ENCODE measurements at regions not wholly inside any gene's neighbourhood (a gene's known extent, or its start where the extent isn't known, plus 50 kb on each side); places are given as distances from the start of the nearest gene placed in this dataset.

DNA sequence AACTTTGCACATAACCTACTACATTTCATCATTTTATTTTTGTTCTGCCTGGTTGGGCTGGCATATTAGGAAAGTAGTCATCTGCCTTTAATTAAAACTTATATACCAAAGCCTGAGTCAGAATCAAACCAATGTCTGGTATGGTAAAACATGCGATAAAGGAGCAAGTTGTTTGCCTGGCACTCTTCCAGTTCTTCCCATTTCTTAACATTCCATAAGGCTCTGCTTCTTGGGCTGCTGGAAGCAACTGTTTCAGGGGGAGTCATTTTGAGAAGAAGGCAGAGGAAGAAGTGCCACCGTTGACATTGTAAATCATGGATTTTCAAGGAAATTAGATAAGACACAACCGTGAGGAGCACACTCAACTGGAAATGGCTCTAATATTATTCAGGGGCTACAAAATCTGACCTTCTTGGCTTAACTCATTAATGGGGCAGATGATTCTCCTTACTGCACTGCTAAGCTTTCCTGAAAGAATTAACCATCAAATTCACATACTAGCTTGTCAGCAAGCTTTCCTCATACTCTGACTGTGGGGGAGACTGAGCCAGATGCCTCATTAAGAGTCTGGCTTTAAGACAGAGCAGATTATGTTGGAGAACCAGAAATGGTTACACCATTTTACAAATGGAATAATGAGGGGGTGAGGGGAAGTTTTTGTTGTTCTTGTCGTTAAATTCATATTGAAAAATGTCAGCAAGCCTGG is 391.0 kb downstream of the TMEM232 start:
- Histone ChIP-seq H3K9me3 (no peaks in the 10 kb centered on the region), H3K4me1 (no peaks in the 10 kb centered on the region), H3K4me3 (no peak overlapping the region), H3K27me3 (no peaks in the 10 kb centered on the region), H3K27ac (no peak overlapping the region), H3K36me3 (replicated peaks in 1 of 2; ENCODE audit: insufficient read depth in 1 of 2, low read depth in 2 of 2) (no peaks in the 10 kb centered on the region)
- TF ChIP-seq, protein P1, sequence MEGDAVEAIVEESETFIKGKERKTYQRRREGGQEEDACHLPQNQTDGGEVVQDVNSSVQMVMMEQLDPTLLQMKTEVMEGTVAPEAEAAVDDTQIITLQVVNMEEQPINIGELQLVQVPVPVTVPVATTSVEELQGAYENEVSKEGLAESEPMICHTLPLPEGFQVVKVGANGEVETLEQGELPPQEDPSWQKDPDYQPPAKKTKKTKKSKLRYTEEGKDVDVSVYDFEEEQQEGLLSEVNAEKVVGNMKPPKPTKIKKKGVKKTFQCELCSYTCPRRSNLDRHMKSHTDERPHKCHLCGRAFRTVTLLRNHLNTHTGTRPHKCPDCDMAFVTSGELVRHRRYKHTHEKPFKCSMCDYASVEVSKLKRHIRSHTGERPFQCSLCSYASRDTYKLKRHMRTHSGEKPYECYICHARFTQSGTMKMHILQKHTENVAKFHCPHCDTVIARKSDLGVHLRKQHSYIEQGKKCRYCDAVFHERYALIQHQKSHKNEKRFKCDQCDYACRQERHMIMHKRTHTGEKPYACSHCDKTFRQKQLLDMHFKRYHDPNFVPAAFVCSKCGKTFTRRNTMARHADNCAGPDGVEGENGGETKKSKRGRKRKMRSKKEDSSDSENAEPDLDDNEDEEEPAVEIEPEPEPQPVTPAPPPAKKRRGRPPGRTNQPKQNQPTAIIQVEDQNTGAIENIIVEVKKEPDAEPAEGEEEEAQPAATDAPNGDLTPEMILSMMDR (IDR thresholded peaks at IDR 0.05), result no peak
- no peak for TF ChIP-seq POLR2A (IDR thresholded peaks at IDR 0.05)
- DNase-seq, result no peak
- 39 to 53% methylated on average over 4 of the region's 4 CpGs for WGBS, 2 donors
- intact Hi-C loops (cut with DNase I), result no loop called here
- ATAC-seq, result no peak

- Histone ChIP-seq H3K9me3 (no peaks in the 10 kb centered on the region), H3K27ac (no peak overlapping the region), H3K4me3 (no peak overlapping the region), H3K36me3 (replicated peaks in 1 of 2; ENCODE audit: insufficient read depth in 1 of 2, low read depth in 2 of 2) (no peaks in the 10 kb centered on the region), H3K27me3 (no peaks in the 10 kb centered on the region), H3K4me1 (peaks cover 4% of the 10 kb centered on the region)
- intact Hi-C loops (cut with DNase I), result no loop called here
- ATAC-seq (peak; percentile 35), DNase-seq (peak in 1 of 4 donors; percentile 30)
- TF ChIP-seq POLR2A (IDR thresholded peaks at IDR 0.05), result no peak
- TF ChIP-seq, protein P1 (IDR thresholded peaks at IDR 0.05), result no peak
- 43 to 62% methylated on average over 7 of the region's 7 CpGs for WGBS, 2 donors
Observed at GRCh38 chr5:110338341-110339083, 388.0 kb downstream of the TMEM232 start.

GRCh38 chr5:110339399-110339798 is 387.1 kb downstream of the TMEM232 start:
- no peak overlapping the region for H3K4me3 ChIP-seq
- no peak for ATAC-seq

DNA sequence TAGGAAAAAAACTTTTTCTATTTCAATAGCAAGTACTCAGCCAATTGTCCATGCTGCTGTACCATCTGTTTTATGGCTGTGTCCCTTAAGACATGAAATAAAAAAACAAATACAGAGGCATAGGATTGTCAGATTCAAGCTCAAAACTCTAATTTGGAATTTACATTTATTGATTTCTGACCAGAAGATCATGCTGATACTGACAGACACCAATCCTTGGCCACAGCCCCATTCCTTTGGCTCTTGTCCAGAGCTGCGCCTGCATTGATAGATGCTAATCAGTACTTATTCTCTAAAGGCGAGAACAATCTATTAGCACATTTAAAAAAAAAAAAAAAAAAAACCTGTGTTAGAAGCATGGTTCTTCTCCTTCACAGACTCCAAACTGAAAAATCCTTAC is 384.6 kb downstream of the TMEM232 start:
- Histone ChIP-seq H3K9me3 (no peaks in the 10 kb centered on the region), H3K4me3 (no peak overlapping the region), H3K4me1 (peaks cover 18% of the 10 kb centered on the region), H3K27ac (no peak overlapping the region), H3K36me3 (replicated peaks in 1 of 2; ENCODE audit: insufficient read depth in 1 of 2, low read depth in 2 of 2) (no peaks in the 10 kb centered on the region), H3K27me3 (no peaks in the 10 kb centered on the region)
- WGBS, 2 donors, result 42 to 56% methylated on average over 2 of the region's 2 CpGs
- TF ChIP-seq, protein P1 (IDR thresholded peaks at IDR 0.05), result no peak
- no peak for TF ChIP-seq POLR2A (IDR thresholded peaks at IDR 0.05)
- intact Hi-C loops (cut with DNase I), result no loop called here
- ATAC-seq (no peak), DNase-seq (no peak)

More at GRCh38 chr5:110339399-110339798, 387.1 kb downstream of the TMEM232 start:
- TF ChIP-seq POLR2A (IDR thresholded peaks at IDR 0.05), result no peak
- TF ChIP-seq, protein P1 (IDR thresholded peaks at IDR 0.05), result no peak
- H3K27me3 ChIP-seq, result no peaks in the 10 kb centered on the region
- H3K9me3 ChIP-seq, result no peaks in the 10 kb centered on the region
- no peak for DNase-seq
- no peak overlapping the region for H3K27ac ChIP-seq
- H3K4me1 ChIP-seq, result peaks cover 4% of the 10 kb centered on the region
- intact Hi-C loops (cut with DNase I), result no loop called here
- no peaks in the 10 kb centered on the region for H3K36me3 ChIP-seq (replicated peaks in 1 of 2; ENCODE audit: insufficient read depth in 1 of 2, low read depth in 2 of 2)
- WGBS, 2 donors, result 87 to 92% methylated on average over 2 of the region's 2 CpGs
